Karpas-422 (cell line): ENCODE measurements at regions not wholly inside any gene's neighbourhood (a gene's known extent, or its start where the extent isn't known, plus 50 kb on each side); places are given as distances from the start of the nearest gene placed in this dataset.
"Not testable (repeated sequence)": the region's sequence is repeated elsewhere in the genome, so short reads cannot be mapped to it uniquely, and the experiment has no call there.

ENCODE experiments used
- DNase-seq: peaks from one replicate; pipeline ENCODE4 v3.0.0-alpha.2; 2015
- H2AFZ ChIP-seq: fragments of 200-600 bp; sonication (generic); 2 replicates; pipeline ENCODE4 v1.6.1; 2014; ENCODE audit warnings: antibody characterized with exemption, low read length, mixed read lengths
- H3K27ac ChIP-seq: fragments of 200-600 bp; sonication (generic); 2 replicates; pipeline ENCODE4 v1.5.1; 2014; ENCODE audit warnings: mild to moderate bottlenecking, low read length, moderate library complexity
- H3K27me3 ChIP-seq: fragments of 200-600 bp; sonication (generic); 2 replicates; pipeline ENCODE4 v1.6.1; 2014; ENCODE audit warnings: low read length, mixed read lengths
- H3K36me3 ChIP-seq: fragments of 200-600 bp; sonication (generic); 2 replicates; pipeline ENCODE4 v1.6.1; 2014; ENCODE audit warnings: low read length, mixed read lengths; ENCODE audit not compliant: insufficient read depth
- H3K4me1 ChIP-seq: fragments of 200-600 bp; sonication (generic); 2 replicates; pipeline ENCODE4 v1.6.1; 2014; ENCODE audit warnings: mild to moderate bottlenecking, low read length, mixed read lengths
- H3K4me2 ChIP-seq: fragments of 200-600 bp; sonication (generic); 2 replicates; pipeline ENCODE4 v1.6.1; 2014; ENCODE audit warnings: low read length, low read depth, mild to moderate bottlenecking; ENCODE audit not compliant: poor library complexity, severe bottlenecking
- H3K4me3 ChIP-seq: fragments of 200-600 bp; sonication (generic); 2 replicates; pipeline ENCODE4 v1.5.1; 2014; ENCODE audit warnings: mild to moderate bottlenecking, antibody characterized with exemption, low read length, mixed read lengths
- H3K79me2 ChIP-seq: fragments of 200-600 bp; sonication (generic); 2 replicates; pipeline ENCODE4 v1.6.1; 2014; ENCODE audit warnings: mild to moderate bottlenecking, low read length, mixed read lengths
- H3K9ac ChIP-seq: fragments of 200-600 bp; sonication (generic); 2 replicates; pipeline ENCODE4 v1.6.0; 2014; ENCODE audit warnings: low read length
- H3K9me2 ChIP-seq: fragments of 200-600 bp; sonication (generic), shearing (Covaris generic); replicated peaks from 2 replicates; pipeline ENCODE4 v1.6.0; 2014; ENCODE audit warnings: mild to moderate bottlenecking, low read length, moderate library complexity; ENCODE audit not compliant: insufficient read depth
- H3K9me3 ChIP-seq: fragments of 300-700, 200-600 bp; sonication (generic); 2 replicates; pipeline ENCODE4 v1.6.1; 2014; ENCODE audit warnings: low read length, mixed read lengths
- H4K20me1 ChIP-seq: fragments of 200-600 bp; sonication (generic); 2 replicates; pipeline ENCODE4 v1.6.1; 2014; ENCODE audit warnings: mild to moderate bottlenecking, antibody characterized with exemption, low read length, low read depth; ENCODE audit not compliant: insufficient read depth

DNA sequence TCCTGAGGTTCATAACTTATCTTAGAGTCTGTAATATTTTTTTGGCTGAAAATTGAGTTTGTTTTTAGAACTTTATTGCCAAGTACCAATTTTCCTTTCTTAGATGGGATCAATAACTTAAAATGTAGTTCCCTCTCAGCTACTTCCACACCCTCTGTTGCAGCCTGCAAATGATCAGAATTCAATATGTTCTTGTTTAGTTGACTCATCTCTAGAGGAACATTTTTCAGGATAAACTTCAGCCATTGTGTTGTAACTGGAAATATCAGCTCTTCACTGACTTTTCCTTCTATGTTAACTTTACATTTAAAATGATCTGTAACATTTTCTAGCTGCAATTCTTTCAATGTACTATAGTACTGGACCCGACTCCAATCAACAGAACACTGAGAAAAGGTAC, 115.7 kb downstream of the ESM1 start:
- Histone ChIP-seq H4K20me1 (no peaks in the 10 kb centered on the region), H3K79me2 (no peaks in the 10 kb centered on the region), H3K27me3 (no peaks in the 10 kb centered on the region), H3K9ac (no peak overlapping the region), H3K36me3 (no peaks in the 10 kb centered on the region), H3K9me2 (no peaks in the 10 kb centered on the region), H2AFZ (no peak overlapping the region), H3K27ac (no peak overlapping the region), H3K4me2 (no peak overlapping the region), H3K4me1 (no peaks in the 10 kb centered on the region), H3K9me3 (no peaks in the 10 kb centered on the region), H3K4me3 (no peak overlapping the region)
- no peak for DNase-seq

GRCh38 chr5:54868511-54869483, 116.6 kb downstream of the ESM1 start:
- Histone ChIP-seq H3K4me3 (no peak overlapping the region), H3K4me1 (no peaks in the 10 kb centered on the region), H3K27ac (no peak overlapping the region), H3K27me3 (no peaks in the 10 kb centered on the region), H3K9me2 (no peaks in the 10 kb centered on the region), H3K4me2 (no peak overlapping the region), H3K36me3 (no peaks in the 10 kb centered on the region), H3K9me3 (no peaks in the 10 kb centered on the region), H4K20me1 (no peaks in the 10 kb centered on the region), H3K79me2 (no peaks in the 10 kb centered on the region), H3K9ac (no peak overlapping the region), H2AFZ (no peak overlapping the region)
- no peak for DNase-seq

DNA sequence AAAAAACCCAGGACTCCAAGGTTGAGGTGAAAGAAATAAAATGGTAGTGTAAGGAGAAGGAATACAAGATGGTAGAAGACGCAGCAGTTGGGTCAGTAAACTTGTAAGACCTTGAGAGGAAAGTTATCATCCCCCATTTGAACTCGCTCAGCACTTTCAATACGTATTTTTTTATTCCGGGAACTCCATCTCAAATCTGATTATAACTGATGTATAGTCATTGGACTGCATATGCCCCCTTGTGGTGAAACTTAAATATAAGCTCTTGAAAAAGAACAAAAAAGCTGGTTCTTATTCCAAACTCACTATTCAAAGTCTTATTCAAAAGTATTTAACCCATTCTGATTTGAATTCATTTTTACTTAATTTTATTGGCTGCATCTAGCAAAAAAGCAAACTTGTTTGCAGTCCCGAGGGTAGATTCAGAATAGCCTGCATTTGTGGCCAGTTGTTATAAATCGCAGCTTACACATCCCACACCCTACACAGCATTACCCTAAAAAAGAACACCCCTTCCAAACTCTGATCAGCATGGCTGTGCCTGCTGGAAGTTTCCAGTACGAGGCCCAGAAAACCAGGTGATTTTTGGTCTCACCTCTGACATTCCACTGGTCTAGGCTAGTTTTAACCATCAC, 118.0 kb downstream of the ESM1 start:
- Histone ChIP-seq H3K79me2 (no peaks in the 10 kb centered on the region), H3K4me3 (no peak overlapping the region), H2AFZ (no peak overlapping the region), H3K9ac (no peak overlapping the region), H3K4me1 (no peaks in the 10 kb centered on the region), H3K27ac (no peak overlapping the region), H3K9me3 (no peaks in the 10 kb centered on the region), H3K4me2 (no peak overlapping the region), H3K9me2 (no peaks in the 10 kb centered on the region), H4K20me1 (no peaks in the 10 kb centered on the region), H3K27me3 (no peaks in the 10 kb centered on the region), H3K36me3 (no peaks in the 10 kb centered on the region)
- DNase-seq = peak; percentile 78

DNA sequence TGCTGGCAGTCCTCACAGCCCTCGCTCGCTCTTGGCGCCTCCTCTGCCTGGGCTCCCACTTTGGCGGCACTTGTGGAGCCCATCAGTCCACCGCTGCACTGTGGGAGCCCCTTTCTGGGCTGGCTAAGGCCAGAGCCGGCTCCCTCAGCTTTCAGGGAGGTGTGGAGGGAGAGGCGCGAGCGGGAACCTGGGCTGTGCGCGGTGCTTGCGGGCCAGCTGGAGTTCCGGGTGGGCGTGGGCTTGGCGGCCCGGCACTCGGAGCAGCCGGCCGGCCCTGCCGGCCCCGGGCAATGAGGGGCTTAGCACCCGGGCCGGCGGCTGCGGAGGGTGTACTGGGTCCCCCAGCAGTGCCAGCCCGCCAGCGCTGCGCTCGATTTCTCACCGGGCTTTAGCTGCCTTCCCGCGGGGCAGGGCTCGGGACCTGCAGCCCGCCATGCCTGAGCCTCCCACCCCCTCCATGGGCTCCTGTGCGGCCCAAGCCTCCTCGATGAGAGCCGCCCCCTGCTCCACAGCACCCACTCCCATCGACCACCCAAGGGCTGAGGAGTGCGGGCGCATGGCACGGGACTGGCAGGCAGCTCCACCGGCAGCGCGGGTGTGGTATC, 120.4 kb downstream of the ESM1 start:
- not testable (repeated sequence) for H4K20me1 ChIP-seq, H3K79me2 ChIP-seq, H3K9me2 ChIP-seq, DNase-seq, H3K36me3 ChIP-seq, H3K27ac ChIP-seq, H3K4me3 ChIP-seq, H3K4me2 ChIP-seq, H3K27me3 ChIP-seq, H3K9me3 ChIP-seq, H3K9ac ChIP-seq, H3K4me1 ChIP-seq, H2AFZ ChIP-seq

GRCh38 chr5:54862036-54862435, 123.4 kb downstream of the ESM1 start:
- no peak overlapping the region for H3K9ac ChIP-seq
- H3K79me2 ChIP-seq = no peaks in the 10 kb centered on the region
- no peak overlapping the region for H3K4me3 ChIP-seq
- no peaks in the 10 kb centered on the region for H3K27me3 ChIP-seq
- H3K9me2 ChIP-seq = no peaks in the 10 kb centered on the region
- no peaks in the 10 kb centered on the region for H3K36me3 ChIP-seq
- H3K4me1 ChIP-seq = no peaks in the 10 kb centered on the region
- DNase-seq = no peak
- no peak overlapping the region for H2AFZ ChIP-seq
- no peak overlapping the region for H3K27ac ChIP-seq
- no peak overlapping the region for H3K4me2 ChIP-seq
- H4K20me1 ChIP-seq = no peaks in the 10 kb centered on the region
- H3K9me3 ChIP-seq = no peaks in the 10 kb centered on the region

DNA sequence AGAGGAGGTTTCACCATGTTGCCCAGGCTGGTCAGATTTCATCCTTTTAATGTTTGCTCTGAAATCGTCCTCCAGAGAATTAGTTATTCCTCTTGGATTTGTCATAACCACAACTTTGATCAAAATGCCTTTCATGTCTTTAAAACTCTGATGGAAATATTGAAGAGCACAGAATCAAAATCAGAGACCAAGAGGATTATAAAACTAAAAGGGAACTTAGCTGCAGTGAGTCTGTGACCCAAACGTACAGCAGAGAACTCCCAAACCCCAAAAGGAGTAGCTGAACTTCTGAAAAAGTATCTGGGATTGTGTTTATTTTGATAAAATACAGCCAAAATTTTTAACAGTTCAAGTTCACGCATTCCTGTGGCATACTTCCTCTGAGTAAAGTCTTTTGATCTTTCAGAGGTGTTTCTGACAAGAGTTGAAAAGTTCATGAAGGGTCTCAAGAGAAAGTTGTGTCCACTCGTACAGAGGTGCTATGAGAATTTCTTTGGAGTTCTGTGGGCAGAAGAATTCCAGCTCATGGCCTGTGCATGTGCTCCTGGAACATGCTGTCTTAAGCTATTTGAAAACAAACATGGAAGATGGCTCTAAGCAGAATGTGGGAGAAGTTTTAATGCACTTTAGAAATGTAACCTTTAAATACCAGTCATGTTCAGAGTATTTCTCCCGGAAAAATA, 124.0 kb downstream of the ESM1 start:
- H3K36me3 ChIP-seq = no peaks in the 10 kb centered on the region
- H3K79me2 ChIP-seq = no peaks in the 10 kb centered on the region
- no peaks in the 10 kb centered on the region for H3K27me3 ChIP-seq
- no peaks in the 10 kb centered on the region for H4K20me1 ChIP-seq
- no peaks in the 10 kb centered on the region for H3K9me3 ChIP-seq
- no peak for DNase-seq
- H2AFZ ChIP-seq = no peak overlapping the region
- H3K27ac ChIP-seq = no peak overlapping the region
- H3K9me2 ChIP-seq = no peaks in the 10 kb centered on the region
- H3K4me3 ChIP-seq = no peak overlapping the region
- H3K4me2 ChIP-seq = no peak overlapping the region
- no peaks in the 10 kb centered on the region for H3K4me1 ChIP-seq
- no peak overlapping the region for H3K9ac ChIP-seq

GRCh38 chr5:54860321-54860720, 125.1 kb downstream of the ESM1 start:
- no peaks in the 10 kb centered on the region for H4K20me1 ChIP-seq
- H3K9me2 ChIP-seq = no peaks in the 10 kb centered on the region
- no peak overlapping the region for H3K27ac ChIP-seq
- H3K79me2 ChIP-seq = no peaks in the 10 kb centered on the region
- H3K4me3 ChIP-seq = no peak overlapping the region
- H3K27me3 ChIP-seq = no peaks in the 10 kb centered on the region
- H3K9me3 ChIP-seq = no peaks in the 10 kb centered on the region
- DNase-seq = no peak
- no peaks in the 10 kb centered on the region for H3K36me3 ChIP-seq
- H2AFZ ChIP-seq = no peak overlapping the region
- no peaks in the 10 kb centered on the region for H3K4me1 ChIP-seq
- no peak overlapping the region for H3K4me2 ChIP-seq
- no peak overlapping the region for H3K9ac ChIP-seq

GRCh38 chr5:54859316-54859715, 126.1 kb downstream of the ESM1 start:
- H3K9me3 ChIP-seq = no peaks in the 10 kb centered on the region
- H2AFZ ChIP-seq = no peak overlapping the region

More at GRCh38 chr5:54859316-54859715, 126.1 kb downstream of the ESM1 start:
- no peak overlapping the region for H3K27ac ChIP-seq
- no peaks in the 10 kb centered on the region for H3K9me2 ChIP-seq
- no peak overlapping the region for H3K4me3 ChIP-seq
- no peak overlapping the region for H3K9ac ChIP-seq
- no peaks in the 10 kb centered on the region for H3K36me3 ChIP-seq
- no peak overlapping the region for H3K4me2 ChIP-seq
- no peaks in the 10 kb centered on the region for H4K20me1 ChIP-seq
- no peaks in the 10 kb centered on the region for H3K4me1 ChIP-seq
- no peaks in the 10 kb centered on the region for H3K27me3 ChIP-seq
- H3K79me2 ChIP-seq = no peaks in the 10 kb centered on the region
- DNase-seq = no peak
